A673 (cell line): ENCODE measurements at regions not wholly inside any gene's neighbourhood (a gene's known extent, or its start where the extent isn't known, plus 50 kb on each side); places are given as distances from the start of the nearest gene placed in this dataset.

Experiments used
- CTCF ChIP-seq: fragments of 300-800, 200-600 bp; sonication (generic); conservative IDR thresholded peaks from 2 replicates; pipeline ENCODE4 v1.5.1; 2017; ENCODE audit warnings: low read depth, mild to moderate bottlenecking, antibody characterized with exemption, low read length, moderate library complexity, mixed read lengths
- EZH2 ChIP-seq: fragments of 200-600 bp; sonication (generic); IDR thresholded peaks from 2 replicates; pipeline ENCODE4 v1.6.1; 2017; ENCODE audit warnings: borderline replicate concordance, low read depth, mild to moderate bottlenecking, mixed read lengths, antibody characterized with exemption, low read length; ENCODE audit not compliant: poor library complexity, severe bottlenecking

GRCh38 chr11:115905341-115906000 lies 401.3 kb upstream of the CADM1 start:
- TF ChIP-seq CTCF (no peak), EZH2 (no peak)
